CD4-positive, alpha-beta T cell treated with Interleukin-15 for 4 hours (primary cell): ENCODE measurements at regions not wholly inside any gene's neighbourhood (a gene's known extent, or its start where the extent isn't known, plus 50 kb on each side); places are given as distances from the start of the nearest gene placed in this dataset.

Experiments
- DNase-seq: peaks from one replicate; pipeline ENCODE4 v3.0.0-alpha.2; 2020; ENCODE audit warnings: low spot score

DNA sequence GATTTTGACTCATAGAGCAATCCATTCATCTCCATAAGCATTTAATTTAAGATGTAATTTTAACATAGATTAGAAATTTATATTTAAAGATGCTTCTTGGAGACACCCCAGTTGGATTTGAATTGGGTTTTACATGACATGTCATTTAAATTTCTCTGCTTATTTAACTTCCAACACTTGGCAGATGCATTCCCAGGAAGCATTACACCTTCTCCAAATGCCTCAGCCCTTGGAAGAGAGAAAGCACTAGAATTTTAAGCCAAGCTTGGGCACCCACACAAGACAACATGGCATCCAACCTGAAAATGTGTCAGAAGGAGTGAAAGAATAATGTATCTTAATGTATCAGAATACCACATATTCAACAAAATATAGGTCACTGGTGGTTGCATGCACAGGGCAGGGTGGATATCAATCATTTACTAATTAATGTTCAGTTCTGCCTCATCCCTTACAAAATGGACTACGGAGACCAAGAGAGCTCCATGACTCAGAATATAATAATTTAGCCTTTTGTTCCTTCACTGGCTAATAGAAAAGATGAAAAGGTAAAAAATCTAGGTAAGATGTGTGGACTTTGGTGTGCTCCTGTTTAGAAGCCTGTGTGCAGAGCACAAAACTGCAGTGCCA lies 541.7 kb upstream of the SORCS1 start:
- no peak for DNase-seq

DNA sequence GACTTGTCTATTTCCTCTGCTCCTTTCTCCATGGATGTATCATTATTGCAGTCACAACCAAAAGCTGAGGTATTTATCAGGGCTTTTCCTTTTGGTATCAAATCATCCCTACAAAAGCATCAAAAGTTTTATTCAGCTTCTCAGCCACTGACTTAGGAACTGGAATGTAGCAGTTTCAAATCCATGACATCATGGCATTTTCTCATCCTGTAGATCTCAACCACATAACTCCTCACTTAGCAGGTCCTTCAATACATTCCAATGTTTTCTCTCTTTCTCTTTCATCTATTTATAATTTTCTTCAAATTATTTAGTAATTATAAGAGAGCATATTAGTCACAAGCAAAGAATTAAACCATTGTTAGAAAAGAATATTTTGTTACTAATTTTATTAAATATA lies 537.4 kb upstream of the SORCS1 start:
- DNase-seq: no peak

DNA sequence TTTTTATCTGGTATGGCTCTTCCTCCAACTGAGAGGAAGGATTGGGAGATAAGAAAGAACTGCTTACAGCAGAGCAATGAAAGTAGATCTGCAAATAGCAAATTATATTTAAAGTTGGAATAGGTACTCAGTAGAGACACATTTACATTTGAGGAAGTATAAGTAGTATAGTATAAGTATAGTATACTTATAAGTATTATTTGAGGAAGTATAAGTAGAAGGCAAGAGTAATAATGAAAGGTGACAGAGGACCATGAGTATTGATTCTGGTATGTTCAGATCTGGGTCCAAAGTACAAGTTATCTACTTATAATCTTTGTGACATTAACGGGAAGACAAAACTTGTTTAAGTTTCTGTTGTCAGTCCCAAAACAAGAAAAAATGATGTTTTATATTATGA lies 527.6 kb upstream of the SORCS1 start:
- DNase-seq: no peak

DNA sequence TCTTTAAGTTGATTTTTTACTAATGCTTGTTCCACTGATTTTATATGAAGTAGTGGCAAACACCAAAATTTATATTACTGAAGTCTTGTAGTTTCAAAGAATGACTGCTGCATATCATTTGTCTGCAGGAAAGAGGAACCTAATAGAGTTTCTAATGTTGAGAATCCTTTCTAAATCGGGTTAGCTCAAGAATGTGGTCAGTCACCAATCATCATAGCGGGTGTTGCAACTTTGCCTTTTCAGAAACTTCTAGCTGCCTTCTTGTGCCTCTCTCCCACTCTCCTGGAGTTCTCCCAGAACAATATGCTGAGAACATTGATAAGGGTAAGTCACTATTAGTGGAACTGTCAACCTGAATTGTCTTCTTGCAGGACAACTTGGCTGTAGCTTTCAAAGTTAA lies 524.8 kb upstream of the SORCS1 start:
- DNase-seq: no peak

DNA sequence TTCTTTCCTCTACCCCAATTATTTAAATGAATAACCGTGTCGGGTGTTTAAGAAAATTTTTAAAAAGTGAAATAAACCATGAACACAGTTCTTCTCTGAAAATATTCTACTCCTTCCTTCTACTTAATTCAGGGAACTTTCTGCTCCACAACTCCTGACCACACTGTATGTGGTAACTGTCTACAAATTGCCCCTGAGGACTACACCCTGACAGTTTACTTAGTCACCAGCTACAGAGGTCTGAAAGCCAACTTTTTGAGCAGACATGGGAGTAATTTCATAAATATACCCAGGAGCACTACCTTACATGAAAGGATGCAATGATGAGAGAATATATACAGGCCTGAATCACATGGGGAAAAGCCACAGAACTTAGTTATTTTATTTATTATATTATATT lies 523.2 kb upstream of the SORCS1 start:
- no peak for DNase-seq

DNA sequence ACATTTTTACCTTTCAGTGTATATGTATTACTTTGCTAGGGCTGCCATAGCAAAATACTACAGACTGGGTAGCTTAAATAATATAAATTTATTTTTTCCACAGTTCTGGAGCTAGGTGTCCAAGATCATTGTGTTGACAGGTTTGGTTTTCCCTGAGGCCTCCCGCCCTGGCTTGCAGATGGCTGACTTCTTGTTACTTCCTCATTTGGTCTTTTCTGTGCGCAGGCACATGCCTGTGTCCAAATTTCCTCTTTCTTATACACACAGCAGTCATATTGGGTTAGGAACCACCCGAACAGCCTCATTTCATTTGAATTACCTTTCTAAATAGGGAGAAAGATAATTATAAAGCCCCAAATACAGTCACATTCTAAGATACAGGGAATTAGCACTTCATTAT lies 521.6 kb upstream of the SORCS1 start:
- no peak for DNase-seq

DNA sequence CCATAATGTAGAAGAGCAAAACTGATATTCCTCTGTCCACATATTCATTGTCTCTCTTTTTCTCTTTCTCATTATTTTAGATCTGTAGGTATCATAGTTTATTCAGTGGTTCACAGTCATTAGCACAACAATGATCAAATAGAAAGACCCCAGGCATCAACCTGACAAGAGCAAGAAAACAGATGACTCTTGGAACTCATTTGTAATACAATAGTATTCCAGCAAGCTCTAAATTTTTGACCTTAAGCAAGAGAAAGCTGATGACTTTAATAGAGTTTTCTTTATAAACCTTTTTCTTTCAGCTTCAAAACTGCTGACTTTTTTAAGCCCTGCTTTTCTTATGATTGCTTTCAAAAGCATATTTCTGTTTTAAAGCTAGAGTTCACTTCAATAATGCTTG lies 507.5 kb upstream of the SORCS1 start:
- no peak for DNase-seq

DNA sequence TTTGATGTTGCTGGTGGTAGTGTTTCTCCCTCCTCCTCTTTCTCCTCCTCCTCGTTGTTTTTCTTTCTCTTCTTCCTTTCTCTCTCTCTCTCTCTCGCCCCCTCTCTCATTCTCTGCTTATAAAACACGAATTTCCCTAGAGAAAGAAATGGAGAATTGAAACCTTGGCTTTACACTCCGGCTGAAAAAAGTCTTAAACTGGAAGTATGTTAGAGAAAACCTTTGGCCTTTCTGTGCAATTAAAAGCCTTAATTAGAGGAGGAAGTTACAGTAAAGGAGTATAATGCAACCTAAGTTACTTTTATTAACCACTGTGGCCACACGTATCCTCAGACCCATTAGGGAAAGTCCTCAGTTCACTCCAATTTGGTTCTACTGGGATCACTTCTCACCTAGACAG lies 501.7 kb upstream of the SORCS1 start:
- DNase-seq: no peak

DNA sequence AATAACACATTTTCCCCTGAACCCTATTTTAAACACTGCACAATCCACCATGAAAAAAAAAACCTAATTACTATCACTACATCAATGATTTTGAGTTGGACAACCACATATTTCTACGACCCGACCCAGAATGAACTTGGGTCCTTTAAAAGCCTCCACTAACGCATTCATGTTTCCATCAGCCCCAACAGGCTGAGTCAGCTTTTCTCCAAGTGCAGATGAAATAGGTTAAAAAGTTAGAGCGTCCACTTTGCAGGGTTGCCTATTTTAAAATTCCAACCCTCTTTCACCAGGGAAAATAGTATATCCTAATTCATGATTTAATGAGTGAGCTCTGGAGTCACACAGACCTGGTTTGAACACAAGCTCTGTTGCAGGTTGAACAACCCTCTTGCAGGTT lies 501.0 kb upstream of the SORCS1 start:
- DNase-seq: no peak

DNA sequence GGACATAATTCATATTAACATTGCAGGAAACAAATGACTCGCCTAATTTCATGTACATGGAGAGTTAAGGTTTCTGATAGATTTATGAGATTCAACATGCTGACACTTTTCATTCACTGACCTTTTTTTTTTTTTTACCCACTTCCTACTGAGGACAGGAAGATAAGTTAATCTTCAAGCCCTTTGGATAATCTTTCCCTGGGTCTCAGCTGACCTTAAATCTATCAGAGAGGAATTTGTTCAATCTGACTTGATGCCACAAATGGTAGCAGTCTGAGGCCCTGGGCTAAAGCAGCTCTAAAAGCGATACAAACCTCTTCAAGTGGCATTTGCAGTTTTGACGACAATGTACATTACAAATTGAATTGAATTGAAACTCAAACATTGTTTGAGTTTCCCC lies 493.3 kb upstream of the SORCS1 start:
- DNase-seq: no peak

DNA sequence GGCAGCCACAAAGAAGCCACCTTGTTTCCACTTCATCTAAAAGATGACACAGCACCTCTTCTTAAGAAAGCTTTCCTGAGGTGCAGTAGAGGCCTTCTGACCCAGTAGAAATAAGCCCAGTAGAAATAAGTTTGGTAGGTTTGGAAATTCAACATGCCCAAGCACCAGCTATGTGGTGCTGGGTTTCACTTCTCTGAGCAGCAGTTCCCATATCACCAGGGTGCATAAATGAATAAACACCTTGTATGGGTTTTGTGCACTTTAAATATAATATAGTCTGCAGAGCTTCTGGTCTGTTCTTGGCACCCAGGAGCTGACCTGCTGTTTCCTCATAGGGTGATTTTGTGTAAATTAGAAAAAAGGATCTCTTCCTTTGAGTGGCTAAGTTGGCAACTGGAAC lies 492.4 kb upstream of the SORCS1 start:
- no peak for DNase-seq

DNA sequence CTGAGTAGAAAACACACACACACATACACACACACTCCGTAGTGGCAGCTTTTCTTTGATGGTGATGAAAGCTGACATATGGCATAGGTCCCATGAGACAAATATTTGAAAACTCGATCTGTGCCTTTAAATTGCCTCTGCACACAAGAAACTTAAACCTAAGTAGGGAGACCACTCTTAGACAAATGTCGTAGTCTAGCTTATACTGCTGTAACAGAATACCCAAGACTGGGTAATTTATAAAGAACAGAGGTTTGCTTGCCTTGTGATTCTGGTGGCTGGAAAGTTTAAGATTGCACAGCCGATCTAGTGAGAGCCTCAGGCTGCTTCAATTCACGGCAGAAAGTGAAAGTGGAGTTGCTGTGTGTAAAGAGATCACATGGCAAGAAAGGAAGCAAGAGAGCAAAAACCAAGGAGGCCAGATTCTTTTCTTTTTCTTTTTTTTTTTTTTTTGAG lies 489.4 kb upstream of the SORCS1 start:
- no peak for DNase-seq

DNA sequence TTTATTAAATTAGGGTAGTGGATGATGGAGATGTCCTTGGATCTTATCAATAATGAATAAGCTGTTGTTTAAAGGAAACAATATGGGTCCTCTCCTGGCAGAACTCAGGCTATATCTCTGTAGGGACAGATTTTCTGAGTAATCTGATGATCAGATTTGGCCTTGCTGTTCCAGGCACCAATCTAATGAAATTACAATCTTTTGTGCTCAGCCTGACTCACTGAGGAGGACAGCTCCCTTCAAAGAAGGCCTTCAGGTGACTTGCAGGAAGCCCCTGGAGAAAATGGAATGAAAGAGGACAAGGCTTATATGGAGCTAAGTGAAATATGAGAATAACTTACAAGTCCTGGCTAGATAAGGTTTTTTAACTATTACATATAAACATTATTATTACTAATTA lies 486.4 kb upstream of the SORCS1 start:
- DNase-seq: no peak

DNA sequence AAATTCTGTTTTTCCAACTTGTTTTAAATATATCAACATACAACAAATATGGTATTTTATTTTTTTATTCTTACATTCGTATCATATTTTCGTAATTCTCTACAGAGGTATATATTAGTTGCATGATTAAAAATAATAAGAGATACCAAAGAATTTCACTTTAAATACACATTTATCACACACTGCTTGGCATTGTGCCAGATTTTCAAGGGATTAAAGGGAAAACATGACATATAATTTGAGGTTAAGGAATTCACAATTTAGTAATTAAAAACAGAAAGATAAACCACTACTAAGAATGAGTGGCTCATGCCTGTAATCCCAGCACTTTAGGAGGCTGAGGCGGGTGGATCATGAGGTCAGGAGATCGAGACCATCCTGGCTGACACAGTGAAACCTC lies 484.7 kb upstream of the SORCS1 start:
- DNase-seq: no peak

DNA sequence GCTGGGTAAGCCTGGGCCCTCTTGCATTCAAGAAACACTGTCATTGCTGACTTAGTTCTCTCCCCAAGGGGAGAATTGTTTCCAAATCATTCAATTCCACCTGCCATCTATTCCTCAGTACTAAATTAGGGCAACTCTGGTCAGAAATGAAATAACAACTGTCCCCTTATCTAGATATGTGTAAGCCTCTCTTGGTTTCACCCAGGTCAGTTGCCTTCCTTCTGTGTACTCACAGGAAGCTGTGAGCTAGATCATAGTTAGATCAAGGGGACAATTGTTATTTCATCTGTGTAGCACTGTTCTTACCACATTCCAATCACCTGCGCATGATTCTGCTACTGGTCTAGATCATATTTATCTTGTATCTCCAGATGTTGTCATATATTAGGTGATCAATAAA lies 483.0 kb upstream of the SORCS1 start:
- no peak for DNase-seq

DNA sequence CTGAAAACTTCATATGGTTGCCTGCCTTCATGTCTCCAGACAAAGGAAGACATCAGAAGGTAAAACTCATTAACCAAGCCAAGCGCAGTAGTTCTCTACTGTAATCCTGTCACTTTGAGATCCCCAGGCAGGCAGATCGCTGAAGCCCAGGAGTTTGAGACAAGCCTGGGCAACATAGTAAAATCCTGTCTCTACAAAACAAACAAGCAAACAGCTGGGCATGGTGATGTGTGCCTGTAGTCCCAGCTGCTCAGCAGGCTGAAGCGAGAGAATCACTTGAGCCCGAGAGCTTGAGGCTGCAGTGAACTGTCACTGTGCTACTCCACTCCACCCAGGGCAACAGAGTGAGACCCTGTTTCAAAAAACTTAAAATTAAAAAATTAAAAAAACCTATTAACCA lies 467.4 kb upstream of the SORCS1 start:
- DNase-seq: no peak

DNA sequence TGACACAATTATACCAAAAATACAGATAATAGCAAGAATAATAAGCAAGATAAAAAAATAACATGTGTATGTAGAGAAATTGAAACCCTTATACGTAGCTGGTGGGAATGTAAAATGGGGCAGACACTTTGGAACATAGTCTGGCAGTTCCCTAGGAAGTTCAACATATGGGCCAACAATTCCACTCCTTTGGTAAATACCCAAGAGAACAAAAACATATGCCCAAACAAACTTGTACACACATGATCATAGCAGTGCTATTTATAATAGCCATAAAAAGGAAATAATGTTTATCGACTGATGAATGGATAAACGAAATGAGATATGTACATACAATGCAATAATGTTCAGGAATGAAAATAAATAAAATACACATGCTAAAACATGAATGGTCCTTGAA lies 462.4 kb upstream of the SORCS1 start:
- no peak for DNase-seq

DNA sequence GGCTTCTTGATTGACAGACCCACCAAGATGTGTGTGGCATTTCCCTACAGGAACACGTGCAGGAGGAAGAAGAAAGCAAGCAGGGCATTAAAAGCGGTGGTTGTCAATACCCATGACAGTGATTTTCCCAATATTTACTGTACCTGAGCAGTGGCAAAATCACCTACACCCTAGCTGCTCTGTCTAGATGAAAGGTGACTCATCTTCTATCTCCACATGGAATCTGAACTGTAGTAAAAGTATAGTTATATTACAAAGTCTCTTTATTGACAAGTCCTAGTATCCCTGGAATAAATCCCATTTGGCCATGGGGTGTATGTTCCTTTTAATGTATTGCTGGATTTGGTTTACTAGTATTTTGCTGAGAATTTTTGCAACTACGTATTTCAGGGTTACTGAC lies 458.8 kb upstream of the SORCS1 start:
- DNase-seq: no peak

DNA sequence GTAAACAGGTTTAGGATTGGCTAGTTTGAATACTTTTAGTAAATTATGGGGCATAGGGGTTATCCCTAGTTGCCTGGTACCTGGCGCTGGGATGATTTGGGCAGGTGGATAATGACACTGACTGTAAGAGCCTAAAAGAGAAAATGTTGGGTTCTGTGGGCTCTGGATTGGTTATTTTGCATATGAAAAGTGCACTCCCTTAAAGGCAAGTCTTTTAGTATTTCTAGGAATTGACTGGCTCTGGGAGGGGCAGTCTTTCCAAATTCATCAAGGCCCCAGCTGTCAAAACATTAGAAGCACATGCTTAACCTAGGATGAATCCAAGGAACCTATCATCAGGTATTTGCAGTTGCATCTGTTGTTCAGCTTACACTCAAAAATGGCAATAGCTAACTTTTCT lies 454.6 kb upstream of the SORCS1 start:
- DNase-seq: no peak

DNA sequence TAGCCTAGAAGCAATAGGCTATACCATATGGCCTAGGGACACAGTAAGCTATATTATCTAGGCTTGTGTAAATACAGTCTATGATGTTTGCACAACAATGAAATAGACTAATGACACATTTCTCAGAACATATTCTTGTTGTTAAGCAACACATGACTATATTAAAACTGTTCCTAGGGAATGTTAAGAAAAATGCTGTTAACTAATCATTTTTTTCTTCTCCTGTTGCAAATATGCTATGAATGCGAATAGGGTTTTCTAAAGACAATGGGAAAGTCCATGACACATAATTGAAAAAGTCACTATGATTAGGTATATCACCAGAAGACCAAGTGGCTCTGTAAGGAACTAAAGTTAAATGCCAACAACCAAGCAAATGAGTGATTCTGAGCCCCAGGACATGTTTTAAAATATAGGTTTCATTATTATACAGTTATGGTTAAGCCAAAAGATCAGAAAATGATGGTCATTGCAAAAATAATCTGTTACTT lies 454.0 kb upstream of the SORCS1 start:
- DNase-seq: no peak

DNA sequence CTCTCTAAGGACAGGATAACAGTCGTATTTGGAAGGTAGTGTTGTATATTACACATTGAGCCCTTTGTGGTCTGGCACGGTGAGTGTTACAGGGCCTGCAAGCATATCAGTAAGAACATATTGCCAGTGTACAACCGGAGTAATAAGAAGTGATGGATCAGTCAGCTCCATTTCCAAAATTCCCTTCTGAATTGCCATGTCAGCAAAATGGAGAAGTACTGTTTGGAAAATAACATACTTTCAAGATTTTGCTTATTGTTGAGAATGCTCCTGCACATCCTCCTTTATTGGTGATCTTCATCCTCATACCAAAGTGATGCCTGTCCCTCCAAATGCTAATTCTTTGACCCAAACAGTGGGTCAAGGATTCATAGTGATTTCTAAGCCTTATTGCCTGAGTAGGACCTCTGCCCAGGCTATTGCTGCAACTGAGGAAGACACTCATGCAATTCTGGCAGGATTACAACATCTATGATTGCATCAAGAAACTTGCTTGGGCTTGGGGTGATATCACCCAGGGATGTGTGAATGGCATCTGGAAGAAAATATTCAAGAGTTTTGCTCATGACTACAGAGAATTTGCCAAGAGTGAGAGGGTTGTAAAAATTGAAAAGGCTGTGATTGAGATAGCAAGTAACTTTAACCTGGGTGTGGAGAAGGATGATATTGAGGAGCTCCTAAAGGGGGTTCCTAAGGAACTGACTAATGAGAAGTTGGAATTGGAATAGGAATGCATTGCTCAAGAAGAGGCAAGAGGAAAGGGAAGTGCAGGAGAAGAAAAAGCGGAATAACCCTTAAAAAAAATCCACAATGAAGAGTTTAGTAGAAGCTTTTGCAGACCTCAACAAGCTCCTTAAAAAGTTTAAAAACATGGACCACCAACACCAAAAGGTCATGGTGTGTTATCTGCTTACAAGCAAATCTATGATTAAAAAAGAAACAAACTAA lies 452.2 kb upstream of the SORCS1 start:
- DNase-seq: no peak

DNA sequence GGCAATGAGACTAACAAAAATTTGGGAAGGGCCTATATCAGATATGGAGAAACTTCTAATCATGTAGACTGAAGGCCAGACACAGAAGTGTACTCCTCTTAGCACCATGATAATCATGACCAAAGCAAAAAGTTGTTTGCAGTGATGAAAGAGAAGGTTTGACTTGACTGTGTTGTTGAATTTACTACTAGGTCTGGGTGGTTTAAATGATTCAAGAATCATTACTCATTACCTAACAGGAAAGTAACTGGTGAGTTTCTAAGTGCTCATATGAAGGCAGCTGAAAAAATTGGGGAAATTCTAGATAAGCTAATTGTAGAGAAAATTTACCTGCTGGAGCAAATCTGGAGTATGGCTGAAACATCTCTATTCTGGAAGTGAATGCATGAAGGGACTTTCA lies 451.5 kb upstream of the SORCS1 start:
- no peak for DNase-seq

DNA sequence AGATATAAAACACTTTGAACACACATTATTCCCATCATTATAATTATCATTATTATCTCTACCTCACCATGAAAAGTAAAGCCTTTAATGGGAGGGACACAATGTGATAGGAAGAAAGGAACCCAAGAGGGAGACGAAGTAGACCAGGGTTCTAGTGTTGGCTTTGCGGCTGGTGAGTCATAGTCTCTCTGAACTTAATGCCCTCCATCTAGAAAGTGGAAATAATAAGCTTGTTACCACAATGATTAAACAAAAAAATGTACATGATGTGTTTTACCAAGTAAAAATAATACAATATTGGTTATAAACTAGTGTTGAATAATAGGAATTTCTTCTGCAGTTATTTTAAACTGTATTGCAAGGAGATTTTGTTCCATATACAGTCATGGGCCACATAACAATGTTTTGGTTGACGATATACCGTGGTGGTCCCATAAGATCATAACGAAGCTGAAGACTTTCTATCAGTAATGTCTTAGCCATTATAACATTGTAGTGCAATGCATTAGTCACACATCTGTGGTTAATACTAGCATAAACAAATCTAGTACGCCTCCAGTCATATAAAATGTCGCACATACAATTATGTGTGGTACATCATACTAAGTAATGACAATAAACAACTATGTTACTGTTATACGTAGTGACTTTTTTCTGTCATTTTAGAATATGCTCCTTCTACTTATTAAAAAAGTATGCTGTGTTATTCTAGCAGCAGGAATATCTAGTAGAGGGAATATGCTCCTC lies 450.6 kb upstream of the SORCS1 start:
- DNase-seq: no peak
